C4-2B (cell line): ENCODE measurements at regions not wholly inside any gene's neighbourhood (a gene's known extent, or its start where the extent isn't known, plus 50 kb on each side); places are given as distances from the start of the nearest gene placed in this dataset.

ENCODE experiments used
- ZFX ChIP-seq: fragments of 450-650 bp; IDR thresholded peaks from 2 replicates; pipeline ENCODE4 v1.6.1; 2017
- TF ChIP-seq, protein P1 (sequence below): fragments of 450-650 bp; conservative IDR thresholded peaks from 2 replicates; pipeline ENCODE4 v1.5.1; 2017; ENCODE audit warnings: mild to moderate bottlenecking

DNA sequence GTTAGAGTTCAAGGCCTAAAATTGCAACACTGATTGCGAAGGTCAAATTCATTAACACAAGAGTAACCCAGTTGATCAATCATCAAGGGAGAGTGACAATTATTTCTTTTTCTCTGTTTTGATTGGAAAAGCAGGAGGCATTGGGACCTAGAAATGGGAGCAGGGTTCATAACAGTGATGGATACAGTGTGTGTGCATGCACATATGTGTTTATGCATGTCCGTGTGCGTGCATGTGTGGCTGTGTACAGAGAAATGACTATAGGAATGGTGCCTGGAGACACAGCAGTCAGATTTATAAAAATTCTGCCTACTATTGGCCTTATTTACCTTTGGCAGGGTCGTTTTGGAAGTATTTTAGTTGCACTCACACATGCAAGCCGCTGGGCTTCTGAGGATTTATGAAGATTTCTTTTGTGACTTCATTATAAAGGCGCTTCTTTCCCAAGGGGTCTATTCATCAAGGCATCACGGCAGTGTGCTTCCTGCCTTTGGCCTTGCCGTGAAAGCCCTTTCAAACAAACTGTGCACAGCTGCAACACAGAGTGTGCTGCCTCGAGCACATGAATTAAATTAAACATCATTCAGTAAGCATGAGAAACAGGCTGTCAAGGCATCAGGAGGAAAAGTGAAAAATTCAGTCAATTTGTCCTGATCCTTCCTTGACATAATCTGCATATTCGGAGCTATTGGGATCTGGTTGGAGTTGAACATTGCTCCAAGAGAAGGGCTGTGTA is 122.8 kb upstream of the PUM3 start:
- TF ChIP-seq, protein P1, sequence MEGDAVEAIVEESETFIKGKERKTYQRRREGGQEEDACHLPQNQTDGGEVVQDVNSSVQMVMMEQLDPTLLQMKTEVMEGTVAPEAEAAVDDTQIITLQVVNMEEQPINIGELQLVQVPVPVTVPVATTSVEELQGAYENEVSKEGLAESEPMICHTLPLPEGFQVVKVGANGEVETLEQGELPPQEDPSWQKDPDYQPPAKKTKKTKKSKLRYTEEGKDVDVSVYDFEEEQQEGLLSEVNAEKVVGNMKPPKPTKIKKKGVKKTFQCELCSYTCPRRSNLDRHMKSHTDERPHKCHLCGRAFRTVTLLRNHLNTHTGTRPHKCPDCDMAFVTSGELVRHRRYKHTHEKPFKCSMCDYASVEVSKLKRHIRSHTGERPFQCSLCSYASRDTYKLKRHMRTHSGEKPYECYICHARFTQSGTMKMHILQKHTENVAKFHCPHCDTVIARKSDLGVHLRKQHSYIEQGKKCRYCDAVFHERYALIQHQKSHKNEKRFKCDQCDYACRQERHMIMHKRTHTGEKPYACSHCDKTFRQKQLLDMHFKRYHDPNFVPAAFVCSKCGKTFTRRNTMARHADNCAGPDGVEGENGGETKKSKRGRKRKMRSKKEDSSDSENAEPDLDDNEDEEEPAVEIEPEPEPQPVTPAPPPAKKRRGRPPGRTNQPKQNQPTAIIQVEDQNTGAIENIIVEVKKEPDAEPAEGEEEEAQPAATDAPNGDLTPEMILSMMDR = no peak
- no peak for TF ChIP-seq ZFX
